HG03095 (cell line): ENCODE measurements at regions not wholly inside any gene's neighbourhood (a gene's known extent, or its start where the extent isn't known, plus 50 kb on each side); places are given as distances from the start of the nearest gene placed in this dataset.
"Not testable (repeated sequence)": the region's sequence is repeated elsewhere in the genome, so short reads cannot be mapped to it uniquely, and the experiment has no call there.

Experiments used
- ATAC-seq: cut with Tn5 transposase; IDR thresholded peaks from one replicate; pipeline ENCODE4 v1.9.1; 2021; ENCODE audit warnings: moderate library complexity; ENCODE audit not compliant: unreplicated experiment

- ATAC-seq: no peak
Observed at GRCh38 chr4:79223993-79224776, 101.7 kb downstream of the NAA11 start.

DNA sequence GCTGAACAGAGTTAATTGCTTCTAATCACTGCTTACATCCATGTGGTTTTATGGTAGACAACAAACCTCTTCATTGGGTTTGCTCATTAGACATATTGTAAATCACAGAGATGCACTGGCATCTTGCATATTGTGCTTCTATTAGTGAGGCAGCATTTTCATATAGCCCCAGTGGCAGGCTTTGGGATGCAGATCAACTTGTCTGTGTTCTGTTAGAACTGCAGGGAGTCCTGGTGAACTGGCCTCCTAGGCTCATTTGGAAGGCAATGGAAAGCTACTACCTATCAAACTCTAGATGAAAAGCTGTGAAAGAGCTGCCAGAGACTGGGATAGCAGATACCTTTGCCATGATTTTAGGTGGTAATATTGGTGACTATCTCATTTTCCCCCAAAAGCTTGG lies 108.8 kb downstream of the NAA11 start:
- no peak for ATAC-seq

DNA sequence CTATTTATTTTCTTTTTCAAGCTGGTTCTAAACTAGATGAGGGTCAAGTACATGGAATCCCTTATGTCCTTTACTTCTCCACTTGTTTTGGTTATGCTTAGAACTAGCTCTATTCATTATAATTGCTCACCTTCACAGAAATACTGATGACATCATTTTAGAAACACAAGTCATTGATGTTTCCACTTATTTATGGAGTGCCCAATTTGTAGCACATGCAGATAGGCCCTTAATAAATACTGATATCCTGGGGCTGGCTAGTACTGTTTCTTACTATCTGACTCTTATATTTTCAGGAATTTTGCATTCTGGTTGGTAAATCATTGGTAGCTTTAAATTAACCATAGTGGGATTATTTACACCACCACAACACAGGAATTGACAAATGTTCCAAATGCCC lies 112.2 kb downstream of the NAA11 start:
- ATAC-seq: no peak

DNA sequence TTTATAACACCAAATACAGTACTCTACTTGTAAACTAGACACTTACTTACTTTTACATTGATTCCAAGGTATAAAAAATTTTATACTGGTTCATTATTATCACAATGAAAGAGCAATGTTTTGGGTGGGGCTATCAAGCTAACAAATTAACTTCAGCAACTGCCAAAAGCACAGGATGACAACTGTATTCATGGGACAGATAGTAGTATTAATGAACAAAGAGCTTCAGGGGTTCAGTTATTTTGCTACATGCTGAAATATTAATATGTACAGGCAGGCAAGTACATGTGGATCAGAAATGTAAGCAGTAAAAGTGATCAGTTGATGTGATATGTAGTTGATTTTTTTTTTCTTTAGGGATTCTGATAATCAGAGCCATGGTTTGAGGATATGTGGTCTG lies 112.9 kb downstream of the NAA11 start:
- no peak for ATAC-seq

DNA sequence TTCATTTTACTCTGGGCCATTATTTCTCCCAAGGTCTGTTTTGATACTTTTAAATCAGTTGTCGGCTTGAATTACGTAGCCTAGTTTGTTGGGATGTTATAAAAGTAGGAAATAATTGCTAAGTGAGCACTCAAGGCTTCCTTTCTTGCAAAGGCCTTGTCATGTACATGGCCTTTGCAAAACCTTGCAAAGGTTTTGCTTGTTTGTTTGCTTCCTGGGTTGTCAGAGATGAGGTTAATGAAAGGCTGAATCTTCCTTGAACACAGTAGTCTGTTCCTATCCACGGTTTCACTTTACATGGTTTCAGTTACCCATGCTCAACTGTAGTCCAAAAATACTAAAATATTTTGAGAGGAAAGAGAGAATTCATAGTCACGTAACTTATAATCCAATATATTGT lies 113.5 kb downstream of the NAA11 start:
- no peak for ATAC-seq

DNA sequence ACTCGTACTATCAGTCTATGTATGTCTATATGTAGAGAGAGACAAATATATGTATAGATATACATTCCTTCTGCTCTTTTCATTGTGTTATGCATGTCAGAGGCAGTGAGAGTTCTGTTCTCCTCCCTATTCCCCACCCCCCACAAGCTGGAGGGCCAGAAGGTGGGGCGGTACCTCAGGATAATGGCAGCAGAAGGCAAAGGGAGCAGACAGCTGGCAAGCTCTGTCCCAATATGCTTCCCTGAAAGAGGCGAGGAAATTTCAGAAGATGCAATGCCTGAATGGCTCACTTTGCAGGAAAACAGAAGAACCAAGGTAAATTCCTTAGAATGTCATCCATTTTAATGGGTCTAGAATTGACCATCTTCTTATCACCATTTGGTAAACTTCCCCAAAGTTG lies 114.4 kb downstream of the NAA11 start:
- ATAC-seq: no peak

DNA sequence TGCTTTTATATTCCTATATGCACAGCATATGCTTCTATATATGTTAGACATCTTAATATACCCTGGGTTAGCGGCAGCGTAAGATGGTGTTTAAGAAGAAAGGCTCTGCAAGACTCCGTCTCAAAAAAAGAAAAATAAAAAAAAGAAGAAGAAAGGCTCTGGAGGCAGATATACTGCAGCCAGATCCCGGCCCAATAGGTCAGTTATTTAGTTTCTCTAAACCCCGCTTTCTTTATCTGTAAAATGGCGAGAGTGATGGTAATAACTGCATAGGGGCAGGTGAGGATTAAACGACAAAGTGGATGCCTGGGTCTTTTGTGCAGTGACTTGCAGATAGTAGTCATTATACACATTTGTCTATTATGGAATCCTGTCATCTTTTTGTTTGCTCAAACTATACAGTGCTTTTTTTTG lies 115.2 kb downstream of the NAA11 start:
- no peak for ATAC-seq

DNA sequence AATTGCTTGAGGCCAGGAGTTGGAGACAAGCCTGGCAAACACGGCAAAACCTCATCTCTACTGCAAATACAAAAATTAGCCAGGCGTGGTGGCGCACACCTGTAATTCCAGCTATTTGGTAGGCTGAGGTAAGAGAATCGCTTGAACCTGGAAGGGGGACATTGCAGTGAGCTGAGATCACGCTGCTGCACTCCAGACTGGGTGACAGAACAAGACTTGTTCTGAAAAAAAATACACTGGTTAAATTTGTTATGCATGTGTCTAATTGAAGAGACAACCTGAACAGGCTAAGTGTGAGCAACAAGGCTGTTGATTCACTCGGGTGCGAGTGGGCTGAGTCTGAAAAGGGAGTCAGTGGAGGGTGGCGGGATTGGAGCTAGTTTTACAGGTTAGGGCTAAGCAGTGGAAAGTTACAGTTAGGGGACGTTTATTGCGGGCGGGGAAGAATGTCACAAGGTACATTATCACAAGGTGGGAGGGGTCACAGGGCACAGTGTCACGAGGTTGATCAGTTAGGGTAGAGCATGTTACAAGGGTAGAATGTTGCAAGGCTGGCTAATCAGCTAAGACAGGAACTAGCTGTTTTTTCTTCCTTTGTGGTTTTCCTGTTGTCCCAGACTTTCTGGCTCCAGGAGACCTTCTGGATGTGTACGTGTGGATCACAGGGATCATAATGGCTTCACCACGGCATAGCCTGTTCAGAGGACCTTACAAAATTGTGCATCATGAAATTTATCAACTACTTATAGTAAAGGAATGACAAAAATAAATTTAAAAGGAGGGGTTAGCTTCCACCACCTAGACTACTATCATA lies 115.8 kb downstream of the NAA11 start:
- ATAC-seq: no peak

- ATAC-seq: no peak
Observed at GRCh38 chr4:79209081-79209480, 116.8 kb downstream of the NAA11 start.

- no peak for ATAC-seq
Observed at GRCh38 chr4:79207281-79207680, 118.6 kb downstream of the NAA11 start.

DNA sequence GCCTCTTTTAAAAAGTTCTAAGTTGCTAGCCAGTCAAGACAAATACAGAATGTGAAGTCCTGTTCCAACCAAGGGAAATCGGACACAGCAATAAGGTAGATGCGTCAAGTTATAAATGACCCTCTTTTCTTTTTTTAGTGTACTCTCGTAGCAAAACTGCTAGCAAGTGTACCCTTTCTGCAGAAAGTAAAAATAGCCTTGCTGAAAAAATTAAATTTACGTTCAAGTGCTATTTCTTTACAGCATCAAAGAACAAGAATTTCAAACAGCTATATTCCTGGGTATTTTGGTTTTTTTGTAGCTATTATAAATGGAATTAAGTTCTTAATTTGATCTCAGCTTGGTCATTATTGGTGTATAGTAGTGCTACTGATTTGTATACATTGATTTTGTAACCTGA lies 119.2 kb downstream of the NAA11 start:
- no peak for ATAC-seq

GRCh38 chr4:79205121-79205520 lies 120.7 kb downstream of the NAA11 start:
- ATAC-seq: no peak

- ATAC-seq: no peak
Observed at GRCh38 chr4:79201971-79202370, 123.9 kb downstream of the NAA11 start.

GRCh38 chr4:79199743-79200142 lies 126.1 kb downstream of the NAA11 start:
- no peak for ATAC-seq

DNA sequence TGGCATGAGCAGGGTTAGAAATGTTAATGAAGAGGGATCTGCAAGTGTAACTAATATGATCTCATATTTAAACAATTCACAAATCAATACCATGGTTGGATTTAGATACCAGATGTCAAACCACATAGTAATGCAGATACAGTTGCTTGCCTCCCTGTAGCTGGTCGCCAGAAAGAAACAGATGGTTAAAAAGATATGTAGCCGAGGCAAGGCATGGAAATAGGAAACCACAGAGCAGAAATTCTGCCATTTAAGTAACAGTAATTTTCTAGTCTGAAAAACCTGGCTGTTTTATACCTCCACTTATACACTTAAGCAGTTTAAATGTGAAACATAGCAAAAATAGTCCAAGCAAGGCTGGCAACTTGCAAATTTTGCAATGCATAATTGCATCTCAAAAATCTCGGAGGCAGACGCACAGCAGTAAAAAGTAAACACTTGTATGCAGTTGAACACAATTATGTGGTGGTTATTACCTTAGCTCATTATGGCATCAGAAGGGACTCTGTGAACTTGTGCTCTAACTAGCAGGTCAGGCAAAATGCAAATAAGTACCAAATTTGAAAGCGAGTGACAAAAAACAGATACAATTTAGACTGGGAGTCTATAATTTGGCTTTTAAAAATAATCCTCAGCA lies 126.8 kb downstream of the NAA11 start:
- no peak for ATAC-seq

DNA sequence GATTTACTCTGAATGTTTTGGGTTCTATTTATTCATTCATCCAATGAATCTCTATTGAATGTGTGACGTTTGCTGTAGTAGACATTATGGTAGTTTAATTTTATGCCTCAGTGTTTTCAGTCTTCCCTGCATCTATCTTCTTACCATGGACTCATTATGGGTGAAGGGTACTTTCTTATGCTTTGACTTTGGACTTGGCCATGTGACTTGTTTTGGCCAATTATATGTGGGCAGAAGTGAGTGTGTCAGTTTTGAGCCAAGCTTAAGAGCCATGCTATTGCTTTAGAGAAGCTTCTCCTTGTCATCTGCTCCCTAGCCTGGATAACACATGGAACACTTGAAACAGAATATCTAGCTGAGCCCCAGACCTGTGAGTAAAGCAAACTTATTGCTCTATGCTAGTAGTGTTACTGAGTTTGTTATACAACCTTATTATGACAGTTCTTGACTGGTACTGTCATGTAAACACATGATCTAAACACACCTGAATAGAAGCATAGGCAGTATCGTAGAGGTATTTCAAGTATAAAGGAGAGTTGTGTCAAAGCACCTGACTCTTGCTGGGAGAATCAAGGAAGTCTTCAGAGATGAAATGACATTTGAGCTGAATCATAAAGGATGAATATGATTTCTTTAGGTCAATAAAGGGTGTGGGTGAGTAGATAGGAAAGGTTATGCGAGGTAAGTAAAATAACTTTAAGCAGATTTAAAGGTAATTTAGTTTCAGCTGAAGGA lies 128.4 kb downstream of the NAA11 start:
- no peak for ATAC-seq

GRCh38 chr4:79191292-79191691 lies 134.6 kb downstream of the NAA11 start:
- ATAC-seq: not testable (repeated sequence)

- ATAC-seq: no peak
Observed at GRCh38 chr4:79185526-79186045, 140.3 kb downstream of the NAA11 start.

- no peak for ATAC-seq
Observed at GRCh38 chr4:79184476-79184875, 141.4 kb downstream of the NAA11 start.

DNA sequence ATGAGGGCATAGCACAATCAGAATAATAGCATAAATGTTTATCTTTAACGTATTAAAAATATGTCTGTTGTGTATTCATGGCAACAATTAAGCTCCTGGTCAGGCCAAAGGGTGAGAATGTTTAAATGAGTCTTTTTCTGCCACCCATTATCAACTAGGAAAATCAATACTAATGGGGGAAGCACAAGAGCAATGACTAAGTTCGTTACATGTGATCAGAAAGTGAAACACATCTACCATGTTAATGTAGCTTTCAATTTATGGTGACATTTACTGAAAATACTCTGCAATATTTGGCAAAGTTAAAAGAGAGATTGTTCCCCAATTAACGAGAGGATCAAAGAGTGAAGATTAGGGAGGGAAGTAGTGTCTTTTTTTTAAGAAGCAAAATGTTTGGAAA lies 143.7 kb downstream of the NAA11 start:
- ATAC-seq: no peak

- ATAC-seq: no peak
Observed at GRCh38 chr4:79181190-79181589, 144.7 kb downstream of the NAA11 start.
